OCI-LY1 (cell line): ENCODE measurements at regions not wholly inside any gene's neighbourhood (a gene's known extent, or its start where the extent isn't known, plus 50 kb on each side); places are given as distances from the start of the nearest gene placed in this dataset.

Experiments used
- CTCF ChIP-seq: fragments of 200-600 bp; sonication (generic), shearing (Covaris generic); IDR thresholded peaks from 2 replicates; pipeline ENCODE4 v1.5.1; 2017; ENCODE audit warnings: mild to moderate bottlenecking, antibody characterized with exemption, low read length, moderate library complexity, mixed read lengths
- EZH2 ChIP-seq: fragments of 200-600 bp; sonication (generic), shearing (Covaris generic); IDR thresholded peaks from 2 replicates; pipeline ENCODE4 v1.8.0; 2017; ENCODE audit warnings: borderline replicate concordance, mixed run types, mild to moderate bottlenecking, antibody characterized with exemption, low read length, moderate library complexity, mixed read lengths

GRCh38 chr4:110770353-110770752, 147.5 kb upstream of the PITX2 start:
- TF ChIP-seq CTCF (no peak), EZH2 (no peak)
